GOT3 (cell line): ENCODE measurements at regions not wholly inside any gene's neighbourhood (a gene's known extent, or its start where the extent isn't known, plus 50 kb on each side); places are given as distances from the start of the nearest gene placed in this dataset.

Experiments used
- DNase-seq: peaks from one replicate; lab custom pipeline; 2025; ENCODE audit warnings: mixed read lengths; lab: John Stamatoyannopoulos, UW

DNA sequence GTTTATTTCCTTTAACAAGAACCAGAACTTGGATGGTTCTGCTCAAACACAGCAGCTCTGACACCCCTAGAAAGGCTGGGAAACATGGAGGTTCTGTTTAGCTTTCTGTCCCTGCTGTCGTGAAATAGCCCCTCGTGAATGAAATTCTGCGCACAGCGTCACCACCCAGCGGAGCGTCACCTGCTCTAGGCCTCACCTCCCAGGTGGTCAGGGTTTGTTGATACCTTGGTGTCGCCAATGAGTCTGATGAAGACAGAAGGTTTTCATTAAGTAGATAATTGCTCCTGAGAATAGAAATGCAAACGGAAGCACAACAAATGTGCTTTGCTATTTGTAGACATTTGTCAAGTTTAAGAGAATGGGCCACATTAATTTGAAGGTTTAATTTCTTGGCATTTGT lies 135.1 kb downstream of the EDN3 start:
- DNase-seq = no peak

DNA sequence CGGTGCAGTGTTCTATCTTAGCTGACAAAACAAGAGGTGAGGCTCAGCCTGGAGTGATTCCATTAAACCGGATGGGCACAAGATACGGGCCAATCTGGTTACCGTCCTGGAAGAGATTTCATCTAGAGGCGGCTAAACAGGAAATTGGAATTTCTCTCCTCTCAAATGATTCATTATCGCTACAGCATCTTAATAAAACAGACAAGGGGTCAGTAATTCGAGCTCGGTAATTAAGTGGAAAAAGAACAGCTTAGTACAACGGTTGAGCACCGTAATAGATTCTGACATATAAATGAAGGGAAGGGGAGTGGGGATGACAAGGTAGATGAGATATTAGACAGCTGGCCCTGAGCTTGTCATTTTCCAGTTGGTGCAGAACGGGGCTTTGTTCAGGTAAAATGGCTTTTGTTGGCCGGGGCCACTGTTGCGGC lies 137.2 kb downstream of the EDN3 start:
- no peak for DNase-seq

DNA sequence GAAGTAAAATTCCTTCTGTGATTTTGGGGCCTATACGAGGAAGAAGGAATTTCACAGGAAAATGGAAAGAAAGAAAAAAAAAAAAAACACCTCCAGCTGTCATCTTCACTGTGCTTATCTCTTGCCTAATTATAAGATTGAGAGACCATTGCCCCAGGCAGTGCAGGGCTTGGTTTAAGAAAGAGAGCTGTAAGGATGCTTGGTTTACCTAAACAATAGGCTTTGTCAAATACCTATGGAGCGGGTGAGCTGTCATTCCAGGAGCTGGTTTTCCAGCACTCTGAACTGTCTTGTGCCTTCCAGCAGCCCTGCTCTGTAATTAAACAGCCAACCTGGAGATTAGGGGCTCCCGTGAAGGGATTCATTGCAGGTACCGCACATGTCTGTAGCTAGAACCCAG lies 137.8 kb downstream of the EDN3 start:
- DNase-seq = no peak

DNA sequence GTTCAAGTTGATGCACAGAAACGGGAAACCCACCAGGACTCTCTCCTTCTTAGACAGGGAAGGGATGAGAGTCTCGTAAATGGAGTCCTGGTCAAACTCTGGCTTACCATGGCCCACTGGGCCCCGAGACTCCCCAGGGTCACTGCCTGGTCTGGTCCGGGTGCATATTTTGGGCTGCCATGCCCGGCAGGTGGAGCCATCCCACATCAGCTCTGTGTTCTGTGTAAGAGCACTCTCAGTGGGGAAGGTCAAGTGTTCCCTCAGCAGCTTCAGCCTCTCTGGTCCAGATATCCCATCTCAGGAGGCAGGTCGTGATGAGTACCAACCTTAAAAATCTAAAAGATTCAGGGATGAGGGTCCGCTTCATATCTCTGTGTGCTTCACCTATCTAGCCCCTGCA lies 138.8 kb downstream of the EDN3 start:
- DNase-seq = no peak

DNA sequence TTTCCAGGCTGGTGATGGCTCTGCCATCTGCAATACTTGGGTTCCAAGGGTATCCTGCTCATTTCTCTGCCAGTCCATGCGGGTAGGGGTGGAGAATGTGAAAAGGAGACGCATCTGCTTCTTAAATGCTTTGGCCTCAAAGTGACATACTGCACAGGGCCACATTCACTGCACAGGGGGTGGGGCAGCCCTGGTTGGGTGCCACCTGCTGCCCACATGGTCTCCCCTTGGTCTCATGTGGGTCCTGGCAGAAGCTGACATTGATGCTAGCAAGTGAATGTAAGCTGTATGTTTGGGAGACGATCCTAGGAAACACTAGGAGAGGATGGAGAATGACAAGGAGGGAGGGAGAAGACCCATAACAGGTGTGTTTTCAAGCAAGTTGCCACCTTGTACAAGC lies 140.9 kb downstream of the EDN3 start:
- no peak for DNase-seq

DNA sequence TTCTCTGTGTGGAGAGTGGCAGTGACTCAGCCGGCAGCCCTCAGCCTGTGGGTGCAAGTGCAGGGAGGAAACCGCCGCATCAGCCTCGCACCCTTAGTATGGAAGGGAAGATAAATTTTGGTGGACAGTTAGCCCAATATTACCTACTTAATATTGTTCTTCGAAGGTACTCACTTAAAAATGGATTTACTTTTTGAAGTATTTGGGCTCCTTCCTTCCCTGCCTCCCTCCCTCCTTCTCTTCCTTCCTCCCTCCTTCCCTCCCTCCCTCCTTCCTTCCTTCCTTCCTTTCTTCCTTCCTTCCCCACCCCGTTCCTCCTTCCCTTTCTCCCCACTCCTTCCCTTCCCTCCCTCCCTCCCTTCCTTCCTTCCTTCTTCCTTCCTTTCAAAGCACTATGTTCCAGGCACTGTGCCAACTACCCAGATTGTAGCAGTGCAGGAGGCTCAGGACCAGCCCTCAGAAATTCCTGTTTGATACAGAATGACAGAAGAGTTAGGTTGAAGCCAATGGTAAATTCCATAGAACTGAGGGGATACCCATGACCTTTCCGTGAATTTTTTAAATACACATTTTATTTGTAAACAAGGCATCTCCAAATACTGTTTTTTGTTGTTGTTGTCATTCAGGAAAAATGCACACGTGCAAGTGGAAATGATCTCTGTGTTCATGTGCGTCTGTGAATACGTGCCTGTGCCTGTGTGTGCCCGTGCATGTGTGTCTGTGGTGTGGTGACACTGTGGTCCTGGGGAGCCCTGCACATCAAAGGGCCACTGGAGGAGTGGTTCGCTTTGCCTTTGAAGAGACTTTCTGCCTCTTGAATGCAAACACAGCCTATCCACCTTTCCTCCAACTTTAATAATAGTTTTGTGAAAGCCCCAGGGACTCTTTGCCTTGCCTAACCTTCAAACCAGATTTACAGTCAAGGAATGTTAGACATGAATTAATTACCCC lies 141.7 kb downstream of the EDN3 start:
- no peak for DNase-seq

DNA sequence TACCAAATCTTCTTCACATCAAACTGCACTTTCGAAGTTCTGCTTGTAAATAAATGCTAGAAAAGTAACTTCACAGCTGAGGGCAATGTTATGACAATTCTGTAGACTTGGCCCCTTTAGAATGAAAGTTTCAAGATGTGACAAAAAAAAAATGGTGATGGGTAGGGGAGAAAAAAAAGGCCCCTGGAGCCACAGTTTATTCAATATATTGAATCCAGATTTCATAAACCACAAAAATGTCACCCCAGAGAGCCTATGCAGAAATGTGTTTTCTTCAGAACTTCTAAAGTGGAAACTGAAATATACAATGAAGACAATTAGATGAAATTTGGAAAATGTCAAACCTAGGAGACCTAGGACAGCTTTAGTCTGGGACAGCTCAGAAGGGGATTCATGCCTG lies 143.1 kb downstream of the EDN3 start:
- DNase-seq = no peak

DNA sequence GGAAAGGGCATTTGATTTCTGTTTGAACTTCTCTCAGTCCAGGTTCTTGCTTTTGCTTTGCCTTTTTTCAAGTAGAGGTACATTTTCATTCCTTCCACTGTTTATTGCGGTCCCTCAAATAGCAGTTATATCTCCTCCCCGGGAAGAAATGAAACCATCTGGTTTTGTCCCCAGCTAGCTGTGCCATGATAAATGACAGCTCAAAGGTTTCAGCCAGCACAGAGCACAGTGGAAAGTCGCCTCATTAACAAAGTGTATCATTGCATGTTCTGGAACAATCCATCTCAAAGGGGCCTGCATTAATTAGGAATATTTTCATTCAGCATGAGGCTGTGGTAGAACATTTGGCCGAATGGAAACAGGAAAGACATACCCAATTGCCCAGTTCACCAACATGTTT lies 146.0 kb downstream of the EDN3 start:
- DNase-seq = no peak

DNA sequence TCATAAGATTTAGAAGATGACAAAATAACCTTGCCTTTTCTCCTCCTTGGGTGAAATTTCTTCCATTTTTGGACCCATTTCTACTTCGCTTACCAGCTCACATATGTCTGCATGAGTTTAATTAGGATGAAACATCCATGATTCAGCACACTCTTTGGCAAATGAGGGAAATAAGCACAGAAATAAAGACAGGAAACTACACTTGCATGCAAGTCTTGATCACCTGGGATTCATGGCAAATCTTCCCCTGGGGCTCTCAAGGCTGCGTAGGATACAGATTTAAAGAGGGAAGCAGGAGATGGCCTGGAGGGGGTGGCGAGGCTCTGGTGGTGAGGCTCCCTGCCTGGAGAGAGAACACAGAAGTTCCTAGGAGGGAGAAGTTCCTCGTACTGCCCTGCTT lies 147.8 kb downstream of the EDN3 start:
- DNase-seq = no peak

DNA sequence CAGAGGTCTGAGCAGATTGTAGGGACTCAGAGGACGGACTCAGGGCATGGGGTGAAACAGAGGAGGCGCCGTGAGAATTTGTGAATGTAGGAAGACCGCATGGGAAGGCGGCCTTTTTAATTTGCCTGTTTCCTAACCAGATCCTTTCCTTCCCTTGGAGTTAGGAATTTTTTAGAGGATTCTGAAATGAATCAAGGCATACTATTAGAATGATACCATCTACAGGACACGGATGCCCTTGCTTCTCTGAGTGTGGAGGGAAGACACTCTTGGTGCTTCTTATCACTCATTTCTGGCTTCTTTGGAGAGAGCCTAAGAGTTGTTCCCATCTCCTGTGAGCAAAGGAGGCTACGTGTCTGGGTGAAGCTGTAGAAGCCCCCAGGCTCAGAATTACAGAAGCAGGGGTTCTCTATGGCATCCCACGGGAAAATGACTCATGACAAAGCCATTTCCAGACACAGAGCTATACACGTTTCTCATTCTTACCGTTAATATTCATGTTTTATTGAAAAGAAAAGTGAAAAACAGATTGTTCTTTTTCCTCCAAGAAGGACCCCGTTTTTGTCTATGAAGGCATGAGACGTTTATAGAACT lies 148.5 kb downstream of the EDN3 start:
- DNase-seq = no peak

DNA sequence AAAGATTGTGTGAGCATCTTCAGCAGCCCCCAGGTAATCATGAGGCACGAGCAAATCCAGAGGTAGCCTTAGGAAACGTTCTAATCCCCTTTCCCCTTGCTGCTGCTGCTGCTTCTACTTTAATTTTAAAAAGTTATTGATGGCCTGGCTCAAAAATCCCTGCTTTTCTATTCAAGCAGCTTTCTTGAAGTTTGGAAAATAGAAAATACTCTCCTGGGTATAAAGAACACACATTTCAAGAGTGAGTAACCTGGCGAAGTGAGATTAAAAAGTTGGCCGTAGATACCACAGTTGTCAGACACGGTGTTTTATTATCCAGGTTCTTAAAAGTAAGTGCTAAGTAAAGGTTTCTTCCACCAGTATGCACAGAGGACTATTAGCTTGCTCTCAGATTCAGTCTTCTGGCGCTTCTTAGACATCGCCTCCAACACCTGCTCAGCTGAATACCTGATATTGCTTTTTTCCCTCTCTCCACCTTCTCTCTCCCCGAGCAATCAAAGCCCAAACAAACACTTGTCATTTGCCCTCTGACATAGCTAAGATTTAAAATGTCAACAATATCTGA lies 150.7 kb downstream of the EDN3 start:
- no peak for DNase-seq

DNA sequence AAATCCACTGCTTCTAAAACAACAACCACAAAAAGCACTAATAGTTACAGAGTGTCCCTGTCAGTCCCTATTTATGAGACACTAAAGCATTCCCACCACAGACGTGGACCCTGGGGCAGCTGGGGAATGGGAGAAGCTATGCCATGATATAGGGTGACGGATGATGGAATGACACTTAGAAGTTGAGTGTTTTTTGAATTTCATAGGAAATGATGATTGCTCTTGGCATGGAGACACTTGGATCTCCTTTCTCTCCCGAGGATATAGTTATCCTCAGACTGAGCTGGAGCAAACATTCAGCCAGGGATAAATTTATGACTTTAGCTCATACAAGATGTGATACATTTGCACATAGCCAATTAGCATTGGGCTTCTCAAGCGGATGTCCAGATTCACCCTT lies 151.2 kb downstream of the EDN3 start:
- DNase-seq = no peak

DNA sequence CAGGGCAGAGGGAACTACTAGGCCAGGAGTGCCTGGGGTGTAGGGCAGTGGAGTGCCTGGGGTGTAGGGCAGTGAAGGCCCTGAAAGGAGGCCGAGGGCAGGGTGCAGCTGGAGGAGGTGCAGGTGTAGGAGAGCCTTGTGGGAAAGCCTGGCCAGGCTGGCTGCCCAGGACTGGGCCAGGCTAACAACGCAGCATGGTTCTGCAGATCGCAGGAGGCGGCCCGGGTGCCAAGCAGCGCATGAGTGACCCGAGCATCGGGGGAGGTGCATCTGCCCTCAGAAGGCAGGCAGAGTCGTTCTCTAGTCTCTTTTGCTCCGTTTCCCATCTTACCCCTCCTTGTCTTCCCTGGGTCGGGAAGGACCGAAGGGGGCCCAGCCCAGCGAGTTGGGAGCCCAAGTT lies 151.5 kb upstream of the PHACTR3 start:
- no peak for DNase-seq

DNA sequence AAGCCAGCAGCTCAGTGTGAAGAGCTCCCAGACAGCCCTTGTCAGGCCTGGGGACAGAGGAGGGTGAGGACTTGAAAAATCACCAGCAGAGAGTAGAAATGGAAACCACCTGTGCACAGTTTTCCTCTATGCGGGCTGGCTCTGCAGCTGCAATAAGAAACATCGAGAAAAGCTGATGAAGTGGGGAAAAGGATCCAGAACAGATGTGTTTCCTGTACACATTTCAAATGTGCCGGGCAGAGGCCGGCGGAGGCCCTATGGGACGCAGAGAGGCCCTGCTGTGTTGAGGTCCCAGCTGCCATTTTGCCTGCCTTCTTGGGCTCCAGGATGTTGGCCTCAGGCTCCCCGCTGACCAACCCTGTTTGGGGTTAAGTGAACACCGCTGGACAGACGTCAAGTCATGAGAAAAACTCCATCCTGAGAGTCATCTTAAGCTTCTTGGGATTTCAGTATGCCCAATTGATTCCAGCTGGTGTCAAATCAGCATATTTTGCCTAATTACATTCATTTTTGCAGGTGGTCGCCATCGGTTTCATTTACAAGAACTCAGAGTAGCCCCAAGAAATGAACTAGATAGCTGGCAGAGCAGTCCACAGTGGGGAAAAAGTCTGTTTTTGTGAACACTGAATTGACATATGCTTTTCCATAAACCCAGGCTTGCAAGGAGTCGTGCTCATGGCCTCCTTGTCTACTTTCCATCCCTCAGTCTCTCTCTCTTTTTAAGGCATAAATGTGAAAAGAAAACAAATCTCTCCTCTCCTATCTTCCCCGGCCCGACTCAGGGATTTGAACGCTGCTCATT lies 150.4 kb upstream of the PHACTR3 start:
- no peak for DNase-seq

DNA sequence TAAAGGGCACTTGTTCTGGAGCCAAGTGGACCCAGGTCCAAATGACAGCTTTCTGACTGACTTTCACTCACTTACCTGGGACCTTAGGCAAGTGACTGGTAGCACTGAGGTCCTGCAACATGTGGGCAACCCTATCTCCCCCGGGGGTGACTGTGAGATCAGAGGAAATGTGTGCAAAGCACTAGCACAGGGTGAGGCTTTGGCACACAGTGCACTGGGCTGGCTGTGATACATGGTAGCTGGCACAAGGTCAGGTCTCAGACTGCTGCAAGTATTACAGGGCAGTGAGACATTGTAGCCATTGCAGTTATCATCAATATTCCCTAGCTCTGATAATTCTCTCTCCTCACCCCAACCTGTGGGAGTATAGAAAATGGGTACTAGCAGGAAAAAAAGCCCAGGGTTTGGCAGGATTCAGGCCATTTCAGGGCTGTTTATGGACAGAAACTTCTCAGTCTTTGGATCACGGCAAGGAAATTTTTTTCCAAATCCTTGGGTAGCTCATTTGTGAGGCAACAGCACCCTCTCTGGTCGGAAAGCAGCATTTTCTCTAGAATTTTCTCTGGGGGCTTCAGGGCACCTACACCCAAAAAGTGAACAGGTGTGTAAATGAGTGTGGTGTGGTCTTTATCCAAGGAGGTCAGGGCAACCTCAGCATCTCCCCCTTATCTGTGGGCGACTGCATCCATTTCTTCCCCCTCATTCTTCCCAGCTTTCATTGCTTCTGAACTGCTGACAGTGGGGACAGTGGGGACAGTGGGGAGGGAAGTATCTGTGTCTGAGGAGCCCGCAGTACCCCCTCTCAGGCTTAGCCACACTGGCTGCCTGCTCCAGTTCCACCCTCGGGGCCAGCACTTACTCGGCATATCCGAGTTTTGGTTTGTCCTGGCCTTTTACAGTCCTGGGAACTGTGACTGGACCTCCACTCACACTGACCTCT lies 148.7 kb upstream of the PHACTR3 start:
- DNase-seq = no peak

DNA sequence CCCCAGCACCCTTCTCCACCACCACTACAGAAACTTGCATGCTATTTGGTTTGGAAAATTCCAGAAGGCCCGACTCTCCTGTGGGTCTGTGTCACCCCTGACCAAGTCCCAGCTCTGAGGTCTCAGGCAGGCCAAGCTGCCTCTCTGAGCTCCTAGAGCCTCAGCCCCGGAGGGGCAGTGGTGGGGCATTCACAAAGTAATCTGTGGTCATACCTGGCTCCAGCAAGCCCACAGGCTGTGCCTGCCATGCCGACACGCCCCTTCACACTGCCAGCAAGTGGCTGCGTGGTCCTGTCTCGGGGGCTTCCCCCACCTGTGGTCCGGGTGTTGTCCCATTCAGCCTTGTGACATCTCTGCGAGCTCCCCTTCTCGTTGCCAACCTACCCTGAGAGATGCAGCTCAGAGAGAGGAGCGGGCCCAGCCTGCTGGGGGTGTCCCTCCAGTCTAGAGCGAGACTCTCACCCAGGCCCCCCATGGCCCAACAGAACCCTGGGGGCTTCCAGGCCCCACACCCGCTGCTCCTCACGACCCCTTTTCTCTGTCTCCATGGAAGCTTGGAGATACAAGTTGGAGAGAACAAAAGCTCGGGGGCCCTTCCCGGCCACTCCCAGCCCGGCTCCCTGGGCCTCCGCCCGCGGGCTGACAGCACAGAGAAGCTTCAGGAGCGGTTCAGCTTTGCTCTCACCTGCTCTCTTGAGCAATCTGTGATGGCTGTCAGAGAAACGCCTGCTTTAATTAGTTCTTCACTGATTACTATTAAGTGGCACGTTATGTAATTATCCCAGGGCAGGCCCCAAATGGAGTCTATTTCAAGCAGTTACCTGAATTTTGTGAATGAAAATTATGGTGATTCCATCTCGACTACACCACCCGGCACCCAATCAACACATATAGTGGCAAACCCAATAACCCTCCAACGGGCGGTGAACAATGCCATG lies 147.7 kb upstream of the PHACTR3 start:
- DNase-seq = no peak

DNA sequence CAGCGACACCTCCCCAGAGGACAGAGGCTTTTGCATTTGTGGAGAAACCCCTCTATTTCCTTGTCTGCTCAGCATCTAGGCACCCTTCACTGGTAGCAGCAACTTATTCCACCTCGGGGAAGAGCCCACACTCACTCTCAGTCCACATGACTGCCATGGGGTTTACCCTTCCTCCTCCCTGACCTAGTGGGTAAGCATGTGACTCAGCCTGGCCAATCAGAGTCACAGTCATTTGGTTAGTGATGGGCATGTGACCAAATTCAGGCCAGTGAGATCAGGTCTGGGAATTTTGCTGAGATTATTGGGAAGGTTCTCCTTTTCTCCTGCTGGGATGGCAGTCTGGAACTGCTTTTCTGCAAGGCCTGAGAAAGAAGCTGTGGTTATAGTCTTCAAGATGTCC lies 145.7 kb upstream of the PHACTR3 start:
- DNase-seq = no peak

DNA sequence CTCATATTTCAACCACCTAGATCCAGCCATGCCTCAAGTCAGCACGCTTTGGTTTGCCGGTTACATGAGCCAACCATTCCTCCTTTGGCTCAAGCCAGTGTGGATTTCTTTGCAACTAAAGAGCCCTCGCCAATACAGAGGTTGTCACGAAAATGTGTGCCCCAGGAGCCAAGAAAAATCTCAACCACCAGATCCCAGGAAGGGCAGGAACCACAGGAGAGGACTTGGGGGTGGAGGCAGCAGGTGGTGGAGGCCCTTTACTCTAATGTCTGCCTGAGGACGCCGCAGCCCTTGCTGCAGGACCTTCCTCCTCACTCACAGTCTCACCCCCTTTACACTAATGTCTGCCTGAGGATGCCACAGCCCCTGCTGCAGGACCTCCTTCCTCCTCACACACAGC lies 144.8 kb upstream of the PHACTR3 start:
- no peak for DNase-seq

DNA sequence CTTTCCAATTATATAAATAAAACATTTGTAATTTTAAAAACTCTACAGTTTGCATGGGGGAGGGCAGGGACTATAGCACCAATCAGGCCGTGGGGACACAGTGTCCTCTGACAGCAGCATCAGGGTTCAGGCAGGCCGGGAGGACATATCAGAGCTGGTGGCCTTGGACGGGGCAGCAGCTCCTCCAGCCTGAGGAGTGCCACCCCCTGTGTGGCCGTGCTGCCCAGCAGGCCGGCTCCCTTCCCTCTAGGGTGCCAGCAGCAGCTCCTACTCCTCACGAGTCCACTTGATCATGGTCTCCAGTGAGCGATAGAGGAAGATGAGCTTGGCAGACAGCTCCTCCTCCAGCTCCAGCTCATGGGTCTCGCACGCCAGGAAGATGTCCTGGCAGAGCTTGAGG lies 144.0 kb upstream of the PHACTR3 start:
- no peak for DNase-seq

DNA sequence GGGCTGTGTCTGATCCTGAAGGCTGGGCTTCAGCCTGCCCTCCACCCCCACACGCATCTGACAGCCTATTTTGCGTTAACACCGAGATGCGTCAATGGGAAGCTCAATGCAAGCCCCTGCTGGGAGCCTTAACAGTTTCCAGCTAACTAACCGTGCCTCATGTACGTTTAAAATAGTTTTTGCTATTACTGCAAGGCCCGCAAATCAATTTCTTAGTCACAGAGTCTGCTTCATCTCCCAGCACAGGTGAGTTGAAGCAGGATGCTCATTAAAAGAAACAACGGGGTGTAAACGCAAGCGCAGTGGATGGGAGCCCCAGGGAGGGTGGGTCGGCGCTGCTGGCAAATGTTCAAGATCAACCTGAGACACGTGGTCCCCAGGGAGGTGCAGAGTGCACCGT lies 142.8 kb upstream of the PHACTR3 start:
- no peak for DNase-seq
